ENCODE measurements at regions not wholly inside any gene's neighbourhood (a gene's known extent, or its start where the extent isn't known, plus 50 kb on each side); places are given as distances from the start of the nearest gene placed in this dataset.

GRCh38 chr6:165987483-165988301 is 180.0 kb downstream of the TBXT start:
- TF ChIP-seq, protein P1, sequence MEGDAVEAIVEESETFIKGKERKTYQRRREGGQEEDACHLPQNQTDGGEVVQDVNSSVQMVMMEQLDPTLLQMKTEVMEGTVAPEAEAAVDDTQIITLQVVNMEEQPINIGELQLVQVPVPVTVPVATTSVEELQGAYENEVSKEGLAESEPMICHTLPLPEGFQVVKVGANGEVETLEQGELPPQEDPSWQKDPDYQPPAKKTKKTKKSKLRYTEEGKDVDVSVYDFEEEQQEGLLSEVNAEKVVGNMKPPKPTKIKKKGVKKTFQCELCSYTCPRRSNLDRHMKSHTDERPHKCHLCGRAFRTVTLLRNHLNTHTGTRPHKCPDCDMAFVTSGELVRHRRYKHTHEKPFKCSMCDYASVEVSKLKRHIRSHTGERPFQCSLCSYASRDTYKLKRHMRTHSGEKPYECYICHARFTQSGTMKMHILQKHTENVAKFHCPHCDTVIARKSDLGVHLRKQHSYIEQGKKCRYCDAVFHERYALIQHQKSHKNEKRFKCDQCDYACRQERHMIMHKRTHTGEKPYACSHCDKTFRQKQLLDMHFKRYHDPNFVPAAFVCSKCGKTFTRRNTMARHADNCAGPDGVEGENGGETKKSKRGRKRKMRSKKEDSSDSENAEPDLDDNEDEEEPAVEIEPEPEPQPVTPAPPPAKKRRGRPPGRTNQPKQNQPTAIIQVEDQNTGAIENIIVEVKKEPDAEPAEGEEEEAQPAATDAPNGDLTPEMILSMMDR (IDR thresholded peaks at IDR 0.05): no peak
- TF ChIP-seq EZH2 (IDR thresholded peaks at IDR 0.05; ENCODE audit: borderline replicate concordance, insufficient read depth, low read depth, low read length, poor library complexity, severe bottlenecking): no peak

Data from B cell (primary cell).